ENCODE measurements at regions not wholly inside any gene's neighbourhood (a gene's known extent, or its start where the extent isn't known, plus 50 kb on each side); places are given as distances from the start of the nearest gene placed in this dataset.
"Not testable (repeated sequence)": the region's sequence is repeated elsewhere in the genome, so short reads cannot be mapped to it uniquely, and the experiment has no call there.

DNA sequence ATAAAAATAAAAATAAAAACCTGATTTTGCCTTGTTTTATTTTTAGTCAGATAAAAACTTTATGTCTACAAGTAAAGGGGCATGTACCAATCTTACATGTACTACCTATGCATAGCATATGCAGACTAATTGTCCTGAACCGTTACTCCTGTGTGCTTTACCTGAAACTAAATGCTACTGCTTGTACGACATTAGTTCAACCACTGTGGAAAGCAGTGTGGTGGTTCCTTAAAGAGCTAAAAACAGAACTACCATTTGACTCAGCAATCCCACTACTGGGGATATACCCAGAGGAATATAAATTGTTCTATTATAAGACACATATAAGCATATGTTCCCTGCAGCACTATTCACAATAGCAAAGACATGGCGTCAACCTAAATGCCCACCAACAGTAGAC is 426.0 kb upstream of the PMFBP1 start:
- DNase-seq (ENCODE audit: low read depth in 2 of 2) = no peak

DNA sequence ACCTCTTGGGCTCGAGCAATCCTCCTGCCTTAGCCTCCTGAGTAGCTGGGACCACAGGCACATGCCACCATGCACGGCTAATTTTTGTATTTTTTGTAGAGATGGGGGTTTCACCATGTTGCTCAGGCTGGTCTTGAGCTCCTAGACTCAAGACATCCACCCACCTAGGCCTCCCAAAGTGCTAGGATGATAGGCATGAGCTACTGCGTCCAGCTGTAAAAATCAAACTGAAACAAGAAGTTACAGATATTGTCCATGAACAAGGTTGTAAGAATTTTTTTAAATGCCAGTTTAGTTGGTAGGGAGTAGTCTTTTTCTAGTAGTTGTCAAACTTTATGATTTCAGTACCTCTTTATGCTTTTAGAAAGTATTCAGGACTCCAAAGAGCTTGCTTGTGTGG is 424.4 kb upstream of the PMFBP1 start:
- no peak for DNase-seq (ENCODE audit: low read depth in 2 of 2)

DNA sequence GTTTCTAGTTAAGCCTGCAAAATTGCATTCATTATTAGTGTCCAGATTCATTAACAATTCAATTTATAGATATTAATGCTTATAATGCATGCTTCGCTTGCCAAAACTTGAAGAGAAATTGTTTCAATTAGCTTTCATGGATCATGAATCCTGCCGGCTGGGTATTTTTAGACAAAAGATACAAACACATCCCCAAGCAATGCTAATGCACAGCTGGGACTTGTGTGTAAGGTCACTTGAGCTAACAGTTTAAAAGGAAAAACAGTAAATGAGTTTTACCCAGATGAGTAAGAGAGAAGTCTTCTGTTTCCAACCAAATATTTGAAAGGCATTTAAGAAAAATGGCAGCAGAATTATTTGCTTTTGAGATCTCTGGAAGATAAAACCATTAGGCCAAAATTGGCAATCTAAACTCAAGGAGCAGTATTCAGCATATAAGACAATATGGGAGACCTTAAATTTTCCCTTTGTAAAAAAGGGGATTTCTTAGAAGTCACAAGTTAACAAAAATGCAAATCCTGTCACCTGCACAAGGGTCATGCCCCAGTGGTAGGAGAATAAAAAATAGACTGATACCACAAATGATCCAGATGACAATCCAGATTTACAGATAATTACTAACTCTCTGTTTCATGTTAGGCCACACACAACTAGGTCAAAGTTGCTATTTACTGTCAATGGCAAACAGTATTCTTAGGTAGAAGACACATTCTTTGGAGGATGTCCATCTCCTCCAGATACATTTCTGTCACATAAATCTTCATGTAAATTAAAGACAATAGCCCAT is 418.4 kb upstream of the PMFBP1 start:
- no peak for DNase-seq (ENCODE audit: low read depth in 2 of 2)

DNA sequence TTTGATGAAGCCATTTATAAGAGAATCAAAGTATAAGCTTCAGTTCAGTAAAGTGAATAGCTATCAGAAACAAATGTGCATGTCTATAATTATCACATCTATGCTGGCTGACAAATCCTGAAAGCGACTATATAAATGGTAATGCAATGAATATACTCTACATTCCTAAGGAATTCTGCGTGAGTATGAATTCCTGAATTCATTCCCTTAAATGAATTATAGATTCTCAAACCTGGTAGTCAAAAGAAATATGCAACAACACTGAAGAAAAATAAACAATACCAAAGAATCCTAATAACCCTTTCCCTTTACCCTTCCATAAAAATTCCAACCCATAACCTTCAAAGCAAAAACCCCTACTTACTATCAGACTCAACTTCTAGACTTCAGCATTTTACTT is 416.6 kb upstream of the PMFBP1 start:
- no peak for DNase-seq (ENCODE audit: low read depth in 2 of 2)

DNA sequence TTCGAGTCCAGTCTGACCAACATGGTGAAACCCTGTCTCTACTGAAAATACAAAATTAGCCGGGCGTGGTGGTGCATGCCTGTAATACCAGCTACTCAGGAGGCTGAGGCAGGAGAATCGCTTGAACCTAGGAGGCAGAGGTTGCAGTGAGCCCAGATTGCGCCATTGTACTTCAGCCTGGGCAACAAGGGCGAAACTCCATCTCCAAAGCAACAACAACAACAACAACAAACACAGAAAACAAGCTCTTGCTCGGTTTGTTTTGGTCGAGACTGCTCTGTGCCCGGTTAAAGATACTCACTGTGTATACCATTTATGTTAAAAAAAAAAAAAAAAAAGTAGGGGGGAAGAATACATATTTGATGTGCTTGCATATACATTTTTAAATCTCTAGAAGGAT is 406.1 kb upstream of the PMFBP1 start:
- DNase-seq (ENCODE audit: low read depth in 2 of 2) = not testable (repeated sequence)

DNA sequence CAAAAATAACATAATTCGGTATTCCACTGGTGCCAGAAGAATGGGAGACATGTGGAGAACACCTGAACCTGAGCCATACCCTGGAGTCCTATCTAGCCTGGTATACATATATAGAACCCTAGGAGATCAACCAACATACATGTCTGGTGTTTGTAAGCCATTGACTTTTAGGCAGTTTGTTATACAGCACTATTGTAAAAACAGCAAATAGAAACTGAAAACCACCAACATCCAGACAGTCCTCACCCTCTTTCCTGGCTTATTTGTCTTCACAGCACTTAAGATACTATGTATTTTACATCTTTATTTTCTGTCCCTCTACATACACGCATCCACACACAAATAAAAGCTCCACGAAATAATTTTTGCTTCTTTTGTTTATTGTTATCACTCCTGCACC is 404.2 kb upstream of the PMFBP1 start:
- no peak for DNase-seq (ENCODE audit: low read depth in 2 of 2)

DNA sequence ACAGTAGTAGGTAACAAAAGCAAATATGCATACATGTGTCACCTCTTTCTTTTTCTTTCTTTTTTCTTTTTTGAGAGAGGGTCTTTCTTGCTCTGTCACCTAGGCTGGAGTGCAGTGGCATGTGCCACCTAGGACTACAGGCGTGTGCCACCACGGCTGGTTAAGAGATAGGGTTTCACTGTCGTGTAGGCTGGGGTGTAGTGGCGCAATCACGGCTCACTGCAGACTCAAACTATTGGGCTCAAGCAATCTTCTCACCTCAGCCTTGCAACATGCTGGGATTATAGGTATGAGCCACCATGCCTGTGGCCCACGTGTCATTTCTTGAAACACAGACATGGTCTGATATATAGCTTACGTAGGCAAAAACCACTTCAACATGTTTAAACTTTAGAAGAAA is 397.7 kb upstream of the PMFBP1 start:
- no peak for DNase-seq (ENCODE audit: low read depth in 2 of 2)

DNA sequence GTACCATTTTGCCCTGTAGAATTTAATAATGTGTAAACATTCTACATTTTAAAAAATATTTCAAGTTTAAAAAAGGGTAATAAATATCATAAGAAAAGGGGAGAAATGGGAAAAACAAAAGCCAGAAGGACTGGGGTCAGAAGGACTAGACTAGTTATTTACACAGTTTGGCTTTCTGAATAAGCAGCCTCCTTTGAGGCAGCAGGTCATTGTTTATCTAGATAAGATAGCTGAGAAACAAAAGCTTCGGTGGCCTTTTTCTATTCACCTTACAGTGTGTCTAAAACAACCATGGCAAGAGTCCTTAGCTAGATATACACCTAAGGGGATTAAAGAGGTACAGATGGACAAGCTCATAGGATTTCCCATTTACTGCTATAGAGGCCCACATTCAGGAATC is 396.5 kb upstream of the PMFBP1 start:
- no peak for DNase-seq (ENCODE audit: low read depth in 2 of 2)

DNA sequence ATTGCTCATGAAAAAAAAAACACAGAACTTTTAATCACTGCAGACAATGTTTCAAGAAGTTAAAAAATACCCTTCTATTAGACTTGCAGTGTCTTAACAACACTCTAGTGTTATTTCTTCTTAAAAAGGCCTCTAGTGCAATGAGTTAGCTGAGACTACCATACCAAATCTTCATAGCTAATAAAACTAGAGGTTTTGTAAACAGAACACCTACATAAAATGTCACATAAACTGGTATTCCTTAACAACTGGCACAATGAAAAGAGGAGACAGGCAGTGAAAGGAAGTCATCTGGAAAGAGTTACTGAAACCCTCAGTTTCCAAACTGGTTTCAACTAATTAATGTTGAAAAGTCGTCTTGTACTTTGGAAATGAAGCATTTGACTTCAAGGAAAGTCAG is 394.2 kb upstream of the PMFBP1 start:
- DNase-seq (ENCODE audit: low read depth in 2 of 2) = no peak

DNA sequence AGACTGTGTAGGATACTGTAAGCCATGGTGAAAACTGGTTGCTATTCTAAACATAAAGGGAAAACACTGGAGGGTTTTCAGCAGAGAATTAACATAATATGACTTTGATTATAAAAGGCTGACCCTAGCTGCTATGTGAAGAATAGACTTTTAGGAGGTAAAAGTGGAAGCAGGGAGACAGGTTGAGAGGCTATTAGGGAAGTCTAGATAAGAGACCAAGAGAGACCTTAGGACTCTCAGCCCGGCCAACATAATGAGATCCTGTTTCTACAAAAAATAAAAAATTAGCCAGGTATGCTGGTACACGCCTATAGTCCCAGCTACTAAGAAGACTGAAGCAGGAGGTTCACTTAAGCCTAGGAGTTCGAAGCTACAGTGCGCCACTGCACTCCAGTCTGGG is 393.2 kb upstream of the PMFBP1 start:
- DNase-seq (ENCODE audit: low read depth in 2 of 2) = no peak

DNA sequence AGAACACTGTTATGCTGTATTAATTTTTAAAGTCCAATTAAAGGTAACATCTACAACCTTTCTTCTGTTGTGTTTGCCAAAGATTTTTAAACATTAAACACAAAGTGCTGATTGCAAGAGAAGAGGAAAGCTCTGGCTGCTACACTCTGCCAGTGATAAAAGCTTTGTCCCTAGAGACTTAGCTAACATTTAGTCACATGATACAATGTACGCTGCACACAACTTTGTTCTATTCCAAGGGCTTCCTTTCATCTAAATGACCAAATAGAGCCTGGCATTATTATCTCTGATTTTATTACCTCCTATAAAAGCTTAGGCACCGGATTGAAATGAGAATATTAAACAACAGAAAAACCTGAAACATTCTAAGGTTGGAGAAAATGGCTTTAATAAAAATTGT is 388.7 kb upstream of the PMFBP1 start:
- DNase-seq (ENCODE audit: low read depth in 2 of 2) = no peak

DNA sequence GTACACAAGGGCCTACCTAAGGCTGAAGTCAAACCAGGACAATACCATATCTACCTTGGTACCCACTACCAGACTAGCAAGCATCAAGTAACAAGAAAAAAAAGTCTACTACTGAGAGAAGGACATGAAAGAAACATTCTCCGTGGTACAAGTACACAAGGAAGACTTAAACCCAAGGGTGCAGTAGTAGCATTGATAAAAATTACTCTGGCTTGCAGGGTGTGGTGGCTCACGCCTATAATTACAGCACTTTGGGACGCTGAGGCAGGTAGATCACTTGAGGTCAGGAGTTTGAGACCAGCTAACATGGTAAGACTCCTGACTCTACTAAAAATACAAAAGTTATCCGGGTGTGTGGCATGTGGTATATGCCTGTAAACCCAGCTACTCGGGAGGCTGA is 386.5 kb upstream of the PMFBP1 start:
- no peak for DNase-seq (ENCODE audit: low read depth in 2 of 2)

DNA sequence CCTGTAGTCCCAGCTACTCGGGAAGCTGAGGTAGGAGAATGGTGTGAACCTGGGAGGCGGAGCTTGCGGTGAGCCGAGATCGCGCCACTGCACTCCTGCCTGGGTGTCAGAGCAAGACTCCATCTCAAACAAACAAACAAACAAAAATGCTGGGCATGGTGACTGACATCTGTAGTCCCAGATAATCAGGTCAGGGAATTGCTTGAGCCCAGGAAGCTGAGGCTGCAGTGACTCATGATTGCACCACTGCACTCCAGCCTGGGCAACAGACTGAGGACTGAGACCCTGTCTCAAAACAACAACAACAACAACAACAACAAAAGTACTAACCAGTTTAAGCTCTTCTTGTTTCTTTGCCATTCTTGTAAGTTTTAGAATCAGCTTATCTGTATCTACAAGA is 383.0 kb upstream of the PMFBP1 start:
- DNase-seq (ENCODE audit: low read depth in 2 of 2) = no peak

DNA sequence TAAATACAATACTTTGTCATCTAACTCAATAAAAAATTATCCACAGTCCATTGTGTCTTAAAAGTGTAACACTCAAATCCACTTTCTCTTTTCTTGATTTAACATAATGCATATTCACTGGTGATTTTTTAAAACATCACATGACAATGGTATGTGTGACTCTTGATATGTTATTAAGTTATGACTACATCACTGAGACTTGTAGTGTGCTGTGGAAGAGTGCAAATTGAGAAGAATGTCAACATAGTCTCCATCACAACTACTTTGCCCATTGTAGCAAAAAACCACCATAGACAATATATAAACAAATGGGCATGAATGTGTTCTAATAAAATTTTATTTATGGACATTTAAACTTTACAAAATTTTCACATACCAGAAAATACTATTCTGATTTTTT is 380.7 kb upstream of the PMFBP1 start:
- DNase-seq (ENCODE audit: low read depth in 2 of 2) = no peak

DNA sequence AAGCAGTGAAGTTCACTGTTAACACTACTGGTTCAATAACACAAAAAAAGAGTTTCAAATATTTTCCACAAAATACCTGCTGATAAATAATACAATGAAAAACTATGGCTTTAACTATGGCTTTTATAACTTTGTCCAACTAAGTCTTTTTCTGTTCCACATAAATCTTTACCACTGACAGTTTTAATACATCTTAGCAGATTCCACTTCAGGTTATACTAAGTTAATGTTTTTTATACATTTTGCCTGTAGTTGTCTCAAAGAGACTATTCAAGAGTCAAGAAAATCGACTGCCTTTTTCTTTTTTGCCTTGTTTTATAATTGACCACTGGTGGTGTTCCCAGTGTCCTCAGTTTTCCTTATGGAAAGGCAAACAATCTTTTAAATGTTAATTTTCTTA is 379.7 kb upstream of the PMFBP1 start:
- no peak for DNase-seq (ENCODE audit: low read depth in 2 of 2)

DNA sequence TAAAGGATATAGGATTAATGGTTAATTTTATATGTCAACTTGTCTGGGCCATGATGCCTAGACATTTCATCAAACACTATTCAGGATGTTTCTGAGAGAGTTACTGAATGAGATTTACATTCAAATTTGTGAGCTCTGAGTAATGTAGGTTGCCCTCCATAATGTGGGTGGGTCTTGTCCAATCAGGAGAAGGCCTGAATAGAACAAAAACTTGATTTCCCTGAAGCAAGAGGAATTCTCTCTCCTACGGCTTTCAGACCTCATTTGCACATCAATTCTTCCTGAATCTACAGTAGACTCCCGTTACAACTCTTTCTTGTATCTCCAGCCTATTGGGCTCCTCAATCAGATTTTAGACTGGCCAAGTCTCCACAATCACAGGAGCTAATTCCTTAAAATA is 377.9 kb upstream of the PMFBP1 start:
- DNase-seq (ENCODE audit: low read depth in 2 of 2) = no peak

DNA sequence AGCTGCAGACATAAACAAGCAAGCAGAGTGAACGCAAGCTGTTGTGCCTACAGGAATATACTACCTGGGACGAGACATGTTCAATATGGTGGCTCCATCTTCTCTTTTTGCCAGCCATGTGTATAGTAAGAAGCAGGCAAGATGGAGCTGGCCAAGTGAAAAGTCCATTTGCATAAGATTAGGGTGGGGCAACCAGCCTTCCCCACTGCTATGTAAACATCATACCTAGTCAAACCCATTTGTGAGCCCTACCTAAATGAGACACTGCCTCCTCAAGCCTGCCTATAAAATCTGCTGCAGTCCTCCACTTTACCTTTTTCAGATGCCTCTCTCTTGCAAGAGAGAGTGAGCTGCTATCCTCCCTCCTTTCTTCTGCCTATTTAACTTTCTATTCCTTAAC is 370.1 kb upstream of the PMFBP1 start:
- no peak for DNase-seq (ENCODE audit: low read depth in 2 of 2)

DNA sequence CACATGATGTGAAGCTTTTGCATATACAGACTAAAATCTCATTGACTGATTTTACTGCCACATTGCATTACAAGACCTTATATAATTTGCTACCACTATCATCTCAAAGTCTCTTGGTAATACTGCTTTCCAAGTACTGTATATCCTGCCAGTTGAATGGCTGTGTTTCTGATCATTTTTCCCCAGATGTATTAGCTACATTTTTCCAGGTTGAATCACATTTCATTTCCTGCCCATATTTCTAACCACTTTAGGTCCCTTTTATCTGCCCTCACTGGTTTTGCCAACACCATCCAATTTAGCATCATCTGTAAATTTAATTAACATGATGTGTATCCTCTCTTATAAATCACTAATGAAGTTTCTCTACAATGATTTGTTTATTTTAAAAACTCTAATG is 365.7 kb upstream of the PMFBP1 start:
- DNase-seq (ENCODE audit: low read depth in 2 of 2) = no peak

DNA sequence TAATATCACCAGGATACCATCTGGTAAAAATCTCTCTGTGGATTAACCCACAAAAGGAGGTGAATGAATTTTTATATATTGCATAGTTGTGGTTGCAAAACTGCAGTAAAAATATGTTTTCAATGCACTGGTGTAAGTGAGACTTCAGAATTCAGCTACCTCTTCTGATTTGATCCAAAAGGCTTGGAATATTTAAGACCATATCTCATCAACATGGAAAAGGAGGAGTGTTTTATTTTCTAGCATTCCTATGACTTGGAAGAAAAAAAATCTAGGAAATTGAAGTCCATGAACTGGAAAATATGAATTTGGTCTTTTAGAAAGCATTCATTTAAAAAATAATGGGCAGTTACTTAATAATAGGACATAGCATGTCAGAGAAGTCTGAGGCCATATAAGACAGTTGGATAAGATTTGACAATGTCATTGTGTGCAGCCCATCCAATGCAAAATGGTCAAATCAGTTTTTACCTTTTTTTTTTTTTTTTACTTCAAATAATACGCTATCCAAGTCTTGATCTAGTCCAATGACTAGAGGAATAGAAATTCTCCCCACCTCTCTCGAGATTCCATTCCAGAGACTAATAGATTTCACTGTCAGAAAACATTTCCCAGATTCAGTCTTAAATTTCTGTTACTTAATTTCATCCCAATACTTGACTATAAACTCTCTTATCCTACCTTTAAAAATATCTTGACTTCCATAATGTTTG is 364.9 kb upstream of the PMFBP1 start:
- DNase-seq (ENCODE audit: low read depth in 2 of 2) = no peak

DNA sequence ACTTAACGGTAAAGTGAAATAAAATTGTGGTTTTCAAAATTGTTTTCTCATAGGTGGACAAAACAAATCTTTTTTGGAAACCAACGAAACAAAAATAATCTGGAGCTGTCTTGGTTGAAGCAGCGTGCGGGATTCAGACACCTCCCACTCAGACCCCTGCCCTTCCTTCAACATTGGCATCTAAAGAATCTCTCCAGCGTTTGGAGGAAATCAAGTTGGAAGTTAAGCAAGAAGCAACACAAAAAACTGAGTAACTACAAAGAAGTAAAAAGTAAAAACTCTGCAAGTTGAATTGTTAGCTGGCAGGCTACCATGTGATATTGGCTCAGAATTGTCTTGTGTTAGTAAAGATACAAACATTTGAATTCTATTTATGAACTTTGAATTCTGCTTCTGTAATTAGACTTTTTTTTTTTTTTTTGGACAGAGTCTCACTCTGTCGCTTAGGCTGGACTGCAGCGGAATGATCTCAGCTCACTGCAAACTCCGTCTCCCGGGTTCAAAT is 361.0 kb upstream of the PMFBP1 start:
- DNase-seq (ENCODE audit: low read depth in 2 of 2) = no peak

DNA sequence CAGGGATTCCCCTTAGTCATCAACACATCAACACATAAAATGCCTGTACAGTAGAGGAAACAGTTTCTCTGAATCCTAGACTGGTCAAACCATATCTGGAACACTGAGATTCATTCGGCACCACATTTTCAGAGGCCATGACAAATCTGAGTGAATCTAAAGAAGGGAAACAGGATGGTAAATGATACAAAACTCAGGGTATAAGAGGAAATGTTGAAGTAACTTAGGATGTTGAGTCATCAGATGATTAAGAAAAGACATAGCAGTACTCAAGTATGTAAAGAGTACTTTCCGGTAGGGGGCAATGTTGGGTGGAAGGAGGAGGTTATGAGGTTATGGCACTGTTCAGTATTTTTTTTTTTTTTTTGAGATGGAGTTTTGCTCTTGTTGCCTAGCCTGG is 358.5 kb upstream of the PMFBP1 start:
- no peak for DNase-seq (ENCODE audit: low read depth in 2 of 2)

DNA sequence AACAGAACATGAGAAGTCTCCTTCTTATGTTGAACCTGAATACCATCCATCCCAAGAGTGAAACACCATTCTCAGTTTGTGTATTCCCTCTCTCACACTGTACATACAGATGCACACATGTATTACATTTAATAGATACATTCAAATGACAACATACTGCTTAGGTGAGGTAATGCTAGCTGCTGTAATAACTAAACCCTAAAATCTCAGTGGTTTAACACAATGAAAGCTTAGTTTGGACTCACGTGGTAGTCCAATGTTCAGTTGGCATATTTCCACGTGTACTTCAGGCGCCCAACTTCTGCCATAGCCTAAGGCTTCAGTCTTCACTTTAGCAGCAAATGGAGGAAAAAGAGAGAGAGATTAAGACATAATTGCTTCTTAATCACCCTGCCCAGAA is 351.1 kb upstream of the PMFBP1 start:
- DNase-seq (ENCODE audit: low read depth in 2 of 2) = no peak

DNA sequence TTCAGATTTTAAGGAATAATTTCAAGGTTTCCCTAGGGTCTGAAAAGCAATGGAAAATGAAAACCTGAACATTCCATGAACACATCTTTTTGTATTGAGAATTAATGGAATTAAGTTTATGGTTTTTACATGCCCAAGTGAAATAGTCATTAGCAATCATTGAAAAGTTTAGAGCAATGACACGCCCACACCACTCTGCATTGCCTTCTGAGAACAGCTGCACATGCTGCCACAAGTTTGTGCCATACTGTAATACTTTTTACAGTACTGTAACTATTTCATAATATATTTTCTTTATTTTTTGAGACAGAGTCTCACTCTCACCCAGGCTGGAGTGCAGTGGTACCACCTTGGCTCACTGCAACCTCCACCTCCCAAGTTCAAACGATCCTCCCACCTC is 345.2 kb upstream of the PMFBP1 start:
- DNase-seq (ENCODE audit: low read depth in 2 of 2) = no peak

DNA sequence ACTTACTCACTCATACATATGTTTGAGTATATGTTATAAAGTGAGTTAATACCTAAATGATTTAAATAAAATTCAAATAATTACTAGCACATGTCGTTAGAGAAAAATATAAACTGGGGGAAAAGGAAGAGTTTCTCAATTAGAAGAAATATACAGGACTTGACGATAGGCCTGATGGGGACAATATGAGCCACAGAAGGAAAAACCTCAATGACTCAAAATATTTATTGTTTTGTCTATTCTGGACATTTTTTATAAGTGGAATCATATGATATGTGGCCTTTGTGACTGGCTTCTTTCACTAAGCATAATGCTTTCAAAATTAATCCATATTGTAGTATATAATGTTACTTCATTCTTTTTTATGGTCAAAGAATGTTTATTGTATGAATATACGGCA is 339.2 kb upstream of the PMFBP1 start:
- no peak for DNase-seq (ENCODE audit: low read depth in 2 of 2)
